GM10266 (cell line): ENCODE measurements at regions not wholly inside any gene's neighbourhood (a gene's known extent, or its start where the extent isn't known, plus 50 kb on each side); places are given as distances from the start of the nearest gene placed in this dataset.

Experiments
- DNase-seq: peaks from one replicate; pipeline ENCODE4 v3.0.0; 2012; ENCODE audit errors: extremely low spot score
- CTCF ChIP-seq: IDR thresholded peaks from 2 replicates; pipeline ENCODE4 v1.5.1; 2012; ENCODE audit warnings: mild to moderate bottlenecking, low read depth; ENCODE audit not compliant: control insufficient read depth, insufficient read depth; ENCODE audit errors: missing control alignments

- DNase-seq: no peak
- TF ChIP-seq CTCF: no peak
Measured at GRCh38 chr2:236656166-236656565, 86.5 kb downstream of the ACKR3 start.

GRCh38 chr2:236656721-236657120 lies 87.1 kb downstream of the ACKR3 start:
- no peak for DNase-seq
- no peak for TF ChIP-seq CTCF

GRCh38 chr2:236657215-236657614 lies 87.6 kb downstream of the ACKR3 start:
- no peak for TF ChIP-seq CTCF
- no peak for DNase-seq

DNA sequence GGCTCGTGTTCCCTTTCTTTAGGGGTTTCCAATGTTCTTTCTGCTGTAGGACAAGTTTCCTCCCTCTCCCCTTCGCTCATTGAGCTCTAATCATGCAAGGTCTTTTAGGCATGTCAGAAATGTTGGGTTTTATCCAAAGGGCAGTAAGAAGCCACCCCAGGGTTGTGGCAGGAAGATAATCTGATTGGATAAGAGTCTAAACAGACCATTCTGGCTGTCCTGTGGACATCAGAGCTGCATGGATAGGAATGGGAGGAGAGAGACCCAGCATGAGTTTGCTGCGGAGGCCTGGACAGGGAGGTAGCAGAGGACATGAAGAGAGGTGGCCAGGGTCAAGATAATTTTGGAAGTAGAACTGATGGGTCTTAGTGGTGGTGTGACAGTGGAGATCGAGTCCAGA lies 88.2 kb downstream of the ACKR3 start:
- no peak for TF ChIP-seq CTCF
- DNase-seq: no peak

DNA sequence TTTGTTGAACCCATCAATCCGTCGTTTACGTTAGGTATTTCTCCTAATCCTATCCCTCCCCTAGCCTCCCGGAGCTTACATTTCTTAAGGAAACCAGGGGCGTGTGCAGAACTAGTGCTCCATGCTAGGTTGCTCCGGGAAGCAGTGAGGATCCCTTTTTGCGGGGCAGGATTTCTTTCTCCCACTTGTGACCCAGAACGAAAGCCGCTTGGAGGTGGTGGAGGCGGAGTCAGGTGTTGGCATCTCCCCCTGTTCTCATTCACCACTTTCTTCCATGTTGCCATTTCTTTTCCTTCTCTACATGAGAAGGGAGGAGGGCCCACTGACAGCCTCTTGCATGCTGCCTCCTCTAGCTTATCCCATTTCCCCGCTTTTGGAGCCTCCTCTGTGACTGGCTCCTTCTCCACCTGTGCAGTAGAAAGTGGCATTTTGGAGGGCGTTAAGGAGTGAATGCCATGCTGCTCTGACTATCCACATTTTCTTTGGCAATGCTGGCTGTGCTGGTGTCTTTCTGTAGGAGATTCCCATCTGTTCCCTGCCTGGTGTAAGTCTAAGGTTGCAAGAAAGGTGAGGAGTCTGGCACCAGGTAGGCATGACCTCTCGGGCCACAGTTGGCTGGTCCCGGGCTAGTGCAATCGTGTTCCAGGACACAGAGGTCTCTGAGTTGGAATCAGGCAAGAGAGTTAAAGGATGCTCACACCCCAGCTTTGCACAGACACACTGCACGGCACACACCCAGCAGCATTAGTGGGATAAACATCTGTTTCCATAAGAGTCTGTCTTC lies 89.5 kb downstream of the ACKR3 start:
- DNase-seq: no peak
- no peak for TF ChIP-seq CTCF

- DNase-seq: no peak
- no peak for TF ChIP-seq CTCF
Measured at GRCh38 chr2:236659758-236660150, 90.1 kb downstream of the ACKR3 start.

DNA sequence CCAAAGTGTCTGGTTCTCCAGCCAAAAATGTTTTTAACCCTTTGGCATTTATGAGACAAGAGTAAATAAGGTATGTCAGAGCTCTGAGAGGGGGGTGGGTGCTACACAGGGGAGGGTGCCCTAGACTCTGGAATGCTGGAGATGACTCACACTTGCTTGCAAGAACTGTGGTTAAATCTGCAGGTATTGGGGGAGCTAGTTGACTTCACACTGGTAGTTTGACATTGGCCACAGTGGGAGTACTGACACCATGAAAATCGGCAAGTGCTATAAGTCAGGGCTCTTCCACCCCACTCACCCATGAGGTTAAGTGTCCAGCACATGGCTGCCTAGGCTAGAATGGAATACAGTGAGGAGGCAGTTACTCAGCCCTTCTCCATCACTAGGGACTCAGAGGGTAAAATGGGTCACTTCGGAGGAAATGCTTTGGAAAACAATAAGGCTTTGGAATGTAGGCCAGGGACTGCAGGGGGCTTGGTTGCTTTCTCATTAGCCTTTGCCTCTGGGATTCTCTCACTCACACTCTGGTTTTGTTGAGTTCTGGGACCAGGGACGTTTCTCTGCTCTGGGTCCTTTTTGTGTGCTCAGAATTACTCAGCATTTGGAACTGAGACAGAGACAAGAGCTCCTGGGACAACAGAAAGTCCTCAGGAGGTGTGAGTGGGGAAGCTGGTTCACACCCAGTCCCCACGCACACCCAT lies 91.6 kb downstream of the ACKR3 start:
- TF ChIP-seq CTCF: no peak
- DNase-seq: no peak
